ENCODE measurements at regions not wholly inside any gene's neighbourhood (a gene's known extent, or its start where the extent isn't known, plus 50 kb on each side); places are given as distances from the start of the nearest gene placed in this dataset.

DNA sequence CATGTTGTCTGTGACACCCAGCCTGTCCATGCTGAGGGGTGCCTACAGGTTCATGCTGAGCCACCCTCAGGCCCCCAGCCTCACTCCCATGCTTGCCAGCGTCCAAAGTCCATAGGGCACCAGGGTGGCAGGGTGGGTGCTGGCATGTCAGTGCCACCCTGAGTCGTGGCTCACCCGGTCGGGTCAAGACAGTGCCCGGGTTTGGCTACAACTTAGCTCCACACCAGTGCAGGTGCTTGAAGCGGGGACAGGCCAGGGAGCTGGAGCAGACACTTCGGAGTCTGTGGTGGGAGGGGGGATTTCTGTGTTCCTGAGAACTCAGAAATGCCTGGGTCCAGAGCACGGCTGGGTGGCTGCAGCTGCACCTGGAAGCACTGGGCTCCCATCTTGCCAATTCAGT lies 579.2 kb upstream of the FAM174A start:
- Histone ChIP-seq H3K4me3 (no peak overlapping the region), H3K27ac (no peak overlapping the region)
- TF ChIP-seq CTCF (IDR thresholded peaks at IDR 0.05) = no peak
- no peak for DNase-seq (ENCODE audit: low spot score)

DNA sequence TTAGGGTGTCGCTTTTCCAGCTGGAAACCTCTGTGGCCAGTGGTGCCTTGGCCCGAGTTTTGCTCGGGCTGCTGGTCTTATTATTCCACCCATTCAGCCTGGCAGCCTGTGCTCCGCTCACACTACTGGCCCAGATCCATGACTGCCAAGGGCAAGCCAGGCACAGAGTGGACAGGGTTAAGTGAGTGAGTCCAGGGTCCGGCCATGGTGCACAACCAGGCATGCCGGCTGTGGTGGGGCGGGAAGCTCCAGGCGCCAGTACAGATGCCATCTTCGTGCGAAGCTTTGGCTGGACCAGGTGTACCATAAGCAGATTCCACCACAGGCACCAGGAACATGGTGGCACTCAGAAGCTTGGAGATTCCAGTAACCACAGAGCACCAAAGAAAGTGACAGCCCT lies 580.2 kb upstream of the FAM174A start:
- DNase-seq (ENCODE audit: low spot score) = no peak
- TF ChIP-seq CTCF (IDR thresholded peaks at IDR 0.05) = no peak
- Histone ChIP-seq H3K27ac (no peak overlapping the region), H3K4me3 (no peak overlapping the region)

GRCh38 chr5:99949969-99950524 lies 585.1 kb upstream of the FAM174A start:
- no peak overlapping the region for H3K27ac ChIP-seq
- H3K4me3 ChIP-seq = no peak overlapping the region
- TF ChIP-seq CTCF (IDR thresholded peaks at IDR 0.05) = no peak
- DNase-seq (ENCODE audit: low spot score) = no peak

DNA sequence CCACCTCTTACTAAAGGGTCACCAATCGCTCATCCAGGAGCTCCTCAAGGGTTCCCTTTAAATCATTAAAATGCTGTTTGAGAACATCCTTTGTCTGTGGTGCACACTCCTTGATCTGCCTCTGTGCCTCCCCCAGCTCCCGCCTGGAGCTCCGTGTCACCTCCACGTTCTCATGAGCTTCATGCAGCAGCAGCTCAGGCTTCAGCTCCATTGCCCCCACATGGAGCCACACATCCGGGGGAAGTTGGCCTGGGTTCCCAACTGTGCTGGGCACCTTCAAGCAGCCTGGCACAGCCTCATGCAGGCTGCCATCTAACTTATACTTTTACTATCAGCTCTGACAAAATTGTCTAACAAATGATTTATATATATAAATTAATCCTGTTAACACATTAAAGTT lies 585.8 kb upstream of the FAM174A start:
- no peak for TF ChIP-seq CTCF (IDR thresholded peaks at IDR 0.05)
- no peak overlapping the region for H3K27ac ChIP-seq
- H3K4me3 ChIP-seq = no peak overlapping the region
- DNase-seq (ENCODE audit: low spot score) = no peak

DNA sequence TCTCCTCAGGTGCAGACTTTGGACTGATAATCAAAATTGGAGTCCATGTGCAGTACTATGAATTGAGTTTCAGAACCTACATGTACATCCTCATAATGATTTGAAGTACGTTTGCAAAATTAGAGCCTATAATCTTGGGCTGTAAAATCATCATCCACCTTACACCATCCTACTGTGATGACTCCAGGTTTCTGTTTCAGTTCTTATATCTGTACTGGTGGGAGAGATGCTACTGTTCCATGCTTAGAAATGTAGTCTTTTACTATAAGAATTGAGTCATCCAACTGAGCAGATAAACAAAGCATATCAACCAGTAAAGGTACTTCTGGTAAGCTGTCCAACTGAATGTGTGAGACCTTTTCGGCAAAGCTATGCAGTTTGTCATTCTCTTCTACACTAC lies 586.3 kb upstream of the FAM174A start:
- Histone ChIP-seq H3K4me3 (no peak overlapping the region), H3K27ac (no peak overlapping the region)
- DNase-seq (ENCODE audit: low spot score) = no peak
- TF ChIP-seq CTCF (IDR thresholded peaks at IDR 0.05) = no peak

DNA sequence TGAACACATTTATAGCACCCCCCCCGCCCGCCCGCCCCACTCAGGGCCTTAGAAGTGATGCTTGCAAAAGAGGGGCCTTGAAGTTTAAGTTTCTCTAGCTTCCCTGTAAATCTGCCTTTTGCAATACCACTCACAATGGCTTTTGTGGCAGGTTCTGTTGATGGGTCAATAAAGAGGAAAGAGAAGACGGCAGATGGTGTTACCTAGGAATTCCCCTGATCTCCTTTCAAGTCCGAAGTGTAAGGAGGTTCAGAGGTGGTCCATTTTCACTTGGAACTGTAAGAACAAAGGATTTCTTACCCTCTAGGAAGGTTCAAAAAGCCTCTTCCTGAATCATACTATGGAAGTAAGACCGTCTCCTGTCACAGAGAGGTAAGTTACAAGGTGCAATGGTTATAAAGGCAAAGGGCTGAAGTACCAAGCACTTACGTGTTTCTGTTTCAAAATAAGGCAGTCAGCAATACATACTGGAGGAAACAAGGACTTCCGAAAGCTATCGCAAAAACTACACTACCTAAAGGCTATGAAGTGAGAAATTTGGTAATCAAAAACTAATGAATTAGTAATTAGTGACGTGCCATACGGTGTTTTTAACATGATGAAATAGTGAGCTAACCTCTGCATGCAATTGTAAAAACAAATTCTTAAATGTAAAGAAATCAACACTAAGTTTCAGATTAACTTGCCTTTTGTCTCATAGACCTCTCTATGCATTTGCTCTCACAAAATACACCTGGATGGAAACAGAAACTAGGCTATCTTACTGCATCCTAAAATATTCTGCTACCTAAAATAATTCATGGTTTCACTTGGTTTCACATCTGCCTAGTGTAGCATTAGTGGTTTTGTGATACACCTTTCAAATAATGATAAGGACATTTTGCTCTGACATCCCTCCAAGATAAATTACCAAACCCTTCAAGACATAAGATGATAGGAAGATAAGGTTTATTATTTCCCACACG lies 589.4 kb upstream of the FAM174A start:
- Histone ChIP-seq H3K4me3 (no peak overlapping the region), H3K27ac (no peak overlapping the region)
- DNase-seq (ENCODE audit: low spot score) = no peak
- no peak for TF ChIP-seq CTCF (IDR thresholded peaks at IDR 0.05)

- no peak for TF ChIP-seq CTCF (IDR thresholded peaks at IDR 0.05)
- no peak for DNase-seq (ENCODE audit: low spot score)
- H3K4me3 ChIP-seq = no peak overlapping the region
- no peak overlapping the region for H3K27ac ChIP-seq
Measured at GRCh38 chr5:99940540-99940939, 594.6 kb upstream of the FAM174A start.
